COLO668 (cell line): ENCODE measurements at regions not wholly inside any gene's neighbourhood (a gene's known extent, or its start where the extent isn't known, plus 50 kb on each side); places are given as distances from the start of the nearest gene placed in this dataset.

ENCODE experiments used
- DNase-seq: peaks from one replicate; lab custom pipeline; 2025; ENCODE audit not compliant: unreplicated experiment; lab: John Stamatoyannopoulos, UW

DNA sequence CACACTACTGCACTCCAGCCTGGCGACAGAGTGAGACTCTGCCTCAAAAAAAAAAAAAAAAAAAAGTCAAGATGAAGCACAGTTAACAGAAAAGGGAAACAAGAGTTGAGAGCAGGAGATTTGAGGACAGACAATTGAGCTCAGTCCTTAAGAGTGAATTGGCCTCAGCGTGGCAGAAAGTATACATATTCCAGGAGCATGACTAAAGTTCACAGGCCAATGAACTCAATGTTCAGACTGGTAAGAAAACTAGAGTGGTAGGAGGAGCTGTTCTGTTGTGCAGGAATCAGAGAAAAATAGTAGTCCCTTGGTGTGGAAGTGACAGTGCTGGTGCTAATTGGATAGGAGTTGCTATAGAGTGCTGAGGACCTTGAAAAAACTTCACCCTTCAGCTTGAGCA is 60.0 kb downstream of the NRN1 start:
- no peak for DNase-seq

DNA sequence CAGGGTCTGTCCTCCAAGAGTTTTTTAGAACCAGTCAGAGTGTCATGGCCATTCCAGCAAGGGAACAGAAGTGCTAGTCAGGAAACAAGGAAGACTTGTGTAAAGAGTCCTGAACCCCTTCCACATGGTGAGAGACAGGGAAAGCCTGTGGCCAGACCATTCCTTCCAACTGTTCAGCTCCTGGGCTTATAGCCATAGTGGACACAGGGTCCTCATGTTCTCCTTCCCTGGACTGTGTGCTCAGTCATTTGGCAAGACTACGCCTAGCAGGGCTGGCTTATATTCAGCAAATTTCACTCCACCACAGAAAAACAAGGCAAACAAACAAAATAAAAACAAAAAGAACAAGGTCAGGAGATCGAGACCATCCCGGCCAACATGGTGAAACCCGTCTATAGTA is 60.5 kb downstream of the NRN1 start:
- no peak for DNase-seq

DNA sequence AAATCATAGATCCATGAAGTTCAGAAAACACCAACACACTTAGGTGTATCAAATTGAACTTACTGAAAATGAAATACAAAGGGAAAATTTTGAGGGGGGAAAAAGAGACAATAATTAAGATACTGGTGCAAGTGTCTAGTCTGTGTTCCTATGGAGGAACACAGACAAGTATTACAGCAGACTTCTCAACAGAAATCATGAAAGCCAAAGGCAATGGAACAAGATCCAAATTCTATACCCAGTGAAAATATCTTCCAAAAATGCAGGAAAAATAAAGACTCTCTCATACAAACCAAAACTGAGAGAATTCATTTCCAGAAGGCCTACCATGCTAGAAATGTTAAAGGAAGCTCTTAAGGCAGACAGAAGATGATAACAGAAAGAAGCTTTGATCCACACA is 63.1 kb downstream of the NRN1 start:
- DNase-seq = no peak

DNA sequence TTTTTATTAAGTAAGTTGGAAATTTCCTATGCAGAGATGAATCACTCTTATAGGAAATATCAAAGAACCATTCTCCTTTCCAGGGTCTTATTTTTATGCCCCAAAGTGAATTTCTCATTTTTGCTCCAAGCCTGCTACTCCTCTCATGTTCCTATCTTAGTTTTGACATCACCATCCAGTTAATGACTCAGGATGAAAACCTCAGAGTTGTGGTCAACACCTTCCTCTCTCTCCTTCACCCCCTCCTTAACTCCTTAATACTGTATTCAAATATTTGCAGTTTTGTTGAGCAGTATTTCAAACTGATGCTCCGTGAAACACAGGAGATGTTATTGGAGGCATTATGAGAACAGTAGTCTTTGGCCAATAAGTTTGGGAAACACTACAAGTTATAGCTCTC is 64.1 kb downstream of the NRN1 start:
- DNase-seq = no peak

DNA sequence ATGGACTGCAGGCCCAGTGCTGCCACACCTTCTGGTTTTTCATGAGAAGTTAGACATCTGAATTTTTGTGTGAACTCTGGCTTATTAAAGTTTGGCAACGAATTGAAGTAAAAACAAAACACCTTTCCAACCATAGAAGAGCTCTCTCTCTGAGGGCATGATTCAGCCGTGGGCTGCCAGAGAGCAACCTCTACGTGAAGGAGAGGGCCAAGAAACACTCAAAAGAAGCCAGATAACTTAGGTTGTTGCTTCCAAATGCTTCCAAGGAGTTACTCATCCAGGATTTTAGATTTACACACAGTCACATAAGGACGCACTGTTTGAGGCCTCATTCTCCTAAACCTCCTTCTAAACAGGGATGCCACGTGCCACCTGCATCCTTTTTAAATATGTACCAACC is 65.5 kb downstream of the NRN1 start:
- no peak for DNase-seq

DNA sequence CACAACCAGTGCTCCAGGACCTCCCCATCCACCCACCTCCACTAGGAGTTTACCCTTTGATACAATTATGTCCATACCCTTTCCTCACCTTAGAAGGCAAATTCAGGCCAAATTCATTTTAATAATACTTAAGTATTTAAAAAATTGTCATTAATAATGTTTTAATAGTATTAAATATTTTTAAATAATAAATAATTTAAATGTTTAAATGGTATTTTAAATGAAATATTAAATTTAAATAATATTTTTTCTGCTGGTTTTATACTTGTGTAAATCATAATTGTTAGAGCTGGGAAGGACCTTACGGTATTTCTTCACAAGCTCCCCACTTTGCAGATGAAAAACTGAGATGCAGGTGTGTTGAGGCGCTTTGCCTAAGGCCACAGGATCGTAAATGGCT is 67.8 kb downstream of the NRN1 start:
- DNase-seq = no peak

DNA sequence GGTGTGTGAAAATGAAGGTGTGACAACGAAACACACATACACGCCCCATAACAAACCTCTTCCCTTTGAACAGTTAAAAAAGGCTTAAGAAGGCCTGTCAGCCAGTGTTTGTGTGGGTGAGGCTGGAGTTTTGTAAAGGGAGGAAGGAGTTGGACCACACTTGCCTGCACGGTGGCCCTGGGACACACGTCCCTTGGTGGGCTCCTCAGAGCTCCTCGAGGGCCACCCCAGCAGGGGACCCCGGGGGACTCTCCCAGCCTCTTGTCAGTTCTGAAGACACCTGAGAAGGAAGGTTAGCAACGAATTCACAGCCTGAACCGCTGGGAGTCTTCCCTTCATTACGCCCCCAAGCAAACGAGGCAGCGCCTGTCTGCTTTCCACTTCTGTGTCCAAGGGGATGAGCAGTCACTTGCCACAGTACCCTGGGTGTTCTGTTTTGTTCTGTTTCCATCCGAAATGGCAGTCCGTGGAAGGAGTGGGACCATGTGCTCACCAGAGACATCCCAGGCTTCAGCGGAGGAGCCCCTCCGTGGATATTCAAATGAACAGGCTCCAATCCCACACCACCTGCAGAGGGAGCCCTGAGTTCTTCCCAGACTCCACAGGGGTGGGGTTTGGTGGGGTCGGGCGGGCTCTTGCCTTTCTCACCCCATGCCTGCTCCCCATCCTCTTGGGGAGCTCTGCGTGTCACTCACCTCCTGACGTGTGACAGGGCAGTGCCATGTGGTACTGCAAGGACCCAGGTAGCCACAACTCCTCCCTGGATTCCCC is 68.6 kb downstream of the NRN1 start:
- DNase-seq = no peak

DNA sequence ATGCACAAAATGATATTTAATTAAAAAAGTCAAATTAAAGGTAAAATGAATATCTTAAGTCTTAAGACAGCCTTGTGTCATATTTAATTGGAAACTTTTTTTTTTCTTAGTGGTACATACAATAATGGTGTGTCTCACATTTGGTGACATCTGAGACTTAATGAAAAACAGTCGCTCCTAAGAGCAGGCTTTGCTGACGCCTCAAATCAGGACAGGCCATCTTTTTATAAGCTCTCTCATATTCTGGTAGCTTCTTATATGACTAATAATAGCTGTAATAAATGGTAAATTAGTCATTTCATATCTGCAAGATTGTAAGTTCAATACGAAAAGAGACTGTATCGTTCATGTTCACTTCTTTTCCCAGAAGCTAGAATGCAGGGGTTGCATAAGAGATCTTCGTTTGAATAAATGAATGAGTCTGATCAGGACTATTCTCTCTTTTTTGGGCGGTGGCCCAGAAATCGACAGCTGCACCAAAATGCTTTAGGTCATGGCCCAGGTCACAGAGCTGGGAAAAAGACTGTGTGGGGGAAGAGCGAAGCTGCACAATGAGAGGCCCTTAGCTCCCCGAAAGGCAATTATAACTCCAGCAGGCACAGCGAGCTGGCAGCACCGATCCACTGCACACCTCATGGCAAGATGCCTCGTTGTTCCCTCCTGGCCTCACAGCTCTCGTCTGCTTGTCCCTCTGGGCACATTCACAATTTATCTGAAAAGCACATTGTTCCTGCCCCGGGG is 69.4 kb downstream of the NRN1 start:
- no peak for DNase-seq

DNA sequence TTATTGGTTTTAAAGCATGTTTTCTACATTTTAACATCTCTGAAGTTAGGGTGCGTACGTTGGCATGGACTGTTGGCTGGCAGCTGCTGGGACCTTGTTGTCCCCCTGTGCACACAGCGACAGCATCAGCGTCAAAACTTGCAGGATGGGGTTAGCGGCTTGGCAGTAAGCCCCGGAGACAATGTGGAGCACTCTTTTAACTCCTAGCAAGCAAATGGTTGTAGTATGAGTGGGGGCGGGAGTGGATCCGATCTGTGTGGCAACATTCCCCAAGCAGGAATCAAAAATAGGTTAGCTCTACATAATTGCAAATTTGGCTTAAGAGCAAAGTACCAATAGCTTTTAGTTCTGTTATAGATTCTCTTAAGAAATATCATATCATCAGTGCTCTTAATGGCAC is 70.1 kb downstream of the NRN1 start:
- DNase-seq = no peak

DNA sequence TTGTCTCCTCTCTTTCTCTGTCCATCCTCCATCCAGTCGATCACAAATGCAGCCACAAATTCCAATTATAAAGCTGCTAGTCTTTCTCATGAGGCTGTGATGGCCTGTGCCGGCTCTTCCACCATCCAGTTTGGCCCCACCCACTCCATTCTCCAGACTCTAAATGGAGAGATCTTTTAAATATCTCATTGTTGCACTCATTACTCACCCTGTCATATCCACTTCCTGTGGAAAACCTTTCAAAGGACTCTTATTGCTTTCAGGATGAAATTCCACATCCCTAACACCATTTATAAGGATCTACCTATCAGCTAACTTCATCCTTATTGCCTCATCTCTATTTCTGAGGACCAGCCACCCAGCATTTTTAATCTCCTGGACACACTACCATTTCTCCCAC is 70.6 kb downstream of the NRN1 start:
- no peak for DNase-seq

DNA sequence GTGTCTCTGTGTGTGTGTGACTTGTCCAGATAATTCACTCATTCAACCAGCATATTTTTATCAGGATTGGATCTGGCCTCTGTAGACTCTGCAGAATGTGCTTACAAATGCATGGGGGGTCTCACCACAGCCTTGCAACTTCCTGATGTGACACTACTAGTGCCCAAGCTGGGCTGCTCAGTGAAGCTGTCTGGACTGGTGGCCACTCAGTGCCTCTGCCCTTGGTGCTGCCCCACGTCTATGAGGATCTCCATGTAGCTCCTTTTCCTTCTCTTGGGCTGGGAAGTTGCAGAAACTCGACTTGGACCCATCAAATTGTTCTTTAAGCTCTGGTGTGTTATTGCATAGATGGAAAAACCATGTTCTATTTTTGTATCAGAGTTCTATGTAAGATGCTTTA is 75.8 kb downstream of the NRN1 start:
- no peak for DNase-seq

DNA sequence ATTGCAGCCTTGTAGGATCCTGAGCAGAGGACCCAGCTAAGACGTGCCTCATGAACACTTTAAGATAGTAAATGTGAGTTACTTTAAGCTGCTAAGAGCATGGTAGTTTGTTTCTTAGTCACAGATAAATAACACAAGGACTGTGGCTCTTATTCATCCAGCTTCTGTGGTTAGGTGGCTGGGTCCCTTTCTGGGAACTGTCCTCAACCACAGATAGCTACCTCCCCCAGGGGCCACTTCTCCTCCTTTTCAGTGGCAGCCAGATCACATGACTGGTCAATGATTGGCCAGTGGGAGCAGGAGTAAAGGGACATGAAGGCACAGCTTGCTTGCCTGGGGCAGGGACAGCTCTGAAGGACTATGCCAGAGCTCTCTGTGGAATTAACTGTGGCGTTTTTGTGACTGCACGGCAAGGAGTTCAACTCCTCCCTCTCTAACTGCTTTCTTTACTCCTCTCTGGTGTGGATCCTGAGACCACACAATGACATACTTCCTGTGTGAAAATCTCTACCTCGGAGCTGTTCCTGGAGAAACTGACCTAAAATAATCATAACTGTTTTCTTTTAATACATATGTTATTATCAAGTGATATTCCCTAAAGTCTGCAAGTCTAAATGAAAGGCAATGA is 76.5 kb downstream of the NRN1 start:
- no peak for DNase-seq

DNA sequence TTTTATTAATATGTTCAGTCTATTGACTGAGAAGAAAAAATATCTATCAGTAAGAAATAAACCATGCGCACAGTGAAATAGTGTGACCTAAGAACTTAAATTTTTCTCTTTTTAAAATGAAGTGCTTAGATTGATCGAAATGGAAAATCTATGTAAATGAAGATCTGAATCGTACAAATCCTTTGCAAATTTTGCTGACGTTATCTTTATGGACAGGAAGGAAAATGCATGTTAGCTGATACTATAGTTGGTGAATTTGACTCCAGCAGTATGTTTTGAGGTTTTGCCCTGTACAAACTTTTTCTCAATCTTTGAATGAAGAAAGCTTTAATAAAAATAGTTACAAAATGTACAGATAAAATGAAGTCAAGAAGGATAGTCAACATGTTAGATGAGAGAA is 82.9 kb downstream of the NRN1 start:
- no peak for DNase-seq

DNA sequence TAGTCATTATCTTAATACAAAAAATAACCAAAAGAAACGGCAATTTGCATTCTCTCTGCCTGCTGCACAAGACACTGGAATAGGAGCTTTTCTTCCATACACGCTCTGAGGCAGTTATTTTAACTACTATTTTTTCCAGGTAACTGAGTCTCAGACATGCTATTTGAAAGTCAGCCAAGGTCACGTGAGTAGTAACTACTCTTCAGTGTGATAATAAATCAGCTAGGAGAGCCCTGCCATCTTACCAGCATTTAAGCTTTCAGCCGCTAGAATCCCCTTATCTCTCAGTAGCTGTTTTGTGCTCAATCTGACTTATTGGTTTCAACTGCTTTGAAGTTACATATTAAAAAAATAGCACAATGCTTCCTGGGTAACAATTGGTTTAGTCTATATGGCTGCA is 84.5 kb downstream of the NRN1 start:
- DNase-seq = no peak

DNA sequence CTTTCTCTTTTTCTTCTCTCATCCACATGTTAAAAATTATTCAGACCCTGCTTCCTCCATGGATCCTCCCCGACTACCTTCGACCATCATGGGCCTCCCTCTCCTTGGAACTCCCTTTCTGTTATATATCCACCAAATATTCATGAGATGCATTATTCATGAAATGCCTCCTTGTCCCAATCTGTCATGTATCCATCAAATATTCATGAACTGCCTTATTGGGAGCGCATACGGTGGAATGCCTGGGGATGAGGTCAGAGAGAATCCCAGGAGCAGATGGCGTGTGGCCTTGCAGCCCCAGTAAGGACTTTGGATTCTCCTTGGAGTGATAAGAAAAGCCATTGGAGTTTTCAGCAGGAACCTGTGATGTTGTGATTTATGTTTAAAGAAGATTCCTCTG is 97.0 kb downstream of the NRN1 start:
- no peak for DNase-seq

DNA sequence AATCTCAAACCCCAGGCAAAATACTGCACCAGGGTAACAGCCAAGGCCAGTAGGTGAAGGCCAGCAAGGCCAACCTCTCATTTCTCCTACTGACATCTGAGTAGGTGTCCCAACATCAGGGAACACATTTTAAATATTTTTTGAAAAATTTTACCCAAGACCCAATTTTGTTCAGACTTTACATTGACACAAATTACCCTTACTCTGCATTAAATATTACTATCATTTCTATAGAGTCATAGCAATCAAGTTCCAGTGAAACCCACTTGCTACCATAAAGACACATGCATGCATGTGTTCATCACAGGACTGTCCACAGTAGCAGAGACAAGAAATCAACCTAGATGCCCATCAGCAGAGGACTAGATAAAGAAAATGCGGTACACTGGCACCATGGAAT is 99.9 kb downstream of the NRN1 start:
- DNase-seq = no peak

DNA sequence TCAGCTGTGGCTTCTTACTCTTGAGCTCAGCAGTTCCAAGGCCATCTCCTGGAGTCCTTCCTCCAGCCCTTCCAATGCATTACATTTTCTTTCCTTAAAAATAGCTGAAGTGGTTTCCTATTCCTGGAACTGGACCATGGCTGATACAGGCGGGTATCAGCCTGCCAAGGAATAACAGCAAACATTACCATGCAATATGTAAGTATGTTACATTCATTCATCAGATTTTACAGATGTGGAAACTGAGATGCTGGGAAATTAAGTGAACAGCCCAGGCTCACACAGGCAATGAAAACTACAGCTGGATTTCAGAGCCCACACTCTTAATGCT is 100.4 kb downstream of the NRN1 start:
- DNase-seq = no peak

DNA sequence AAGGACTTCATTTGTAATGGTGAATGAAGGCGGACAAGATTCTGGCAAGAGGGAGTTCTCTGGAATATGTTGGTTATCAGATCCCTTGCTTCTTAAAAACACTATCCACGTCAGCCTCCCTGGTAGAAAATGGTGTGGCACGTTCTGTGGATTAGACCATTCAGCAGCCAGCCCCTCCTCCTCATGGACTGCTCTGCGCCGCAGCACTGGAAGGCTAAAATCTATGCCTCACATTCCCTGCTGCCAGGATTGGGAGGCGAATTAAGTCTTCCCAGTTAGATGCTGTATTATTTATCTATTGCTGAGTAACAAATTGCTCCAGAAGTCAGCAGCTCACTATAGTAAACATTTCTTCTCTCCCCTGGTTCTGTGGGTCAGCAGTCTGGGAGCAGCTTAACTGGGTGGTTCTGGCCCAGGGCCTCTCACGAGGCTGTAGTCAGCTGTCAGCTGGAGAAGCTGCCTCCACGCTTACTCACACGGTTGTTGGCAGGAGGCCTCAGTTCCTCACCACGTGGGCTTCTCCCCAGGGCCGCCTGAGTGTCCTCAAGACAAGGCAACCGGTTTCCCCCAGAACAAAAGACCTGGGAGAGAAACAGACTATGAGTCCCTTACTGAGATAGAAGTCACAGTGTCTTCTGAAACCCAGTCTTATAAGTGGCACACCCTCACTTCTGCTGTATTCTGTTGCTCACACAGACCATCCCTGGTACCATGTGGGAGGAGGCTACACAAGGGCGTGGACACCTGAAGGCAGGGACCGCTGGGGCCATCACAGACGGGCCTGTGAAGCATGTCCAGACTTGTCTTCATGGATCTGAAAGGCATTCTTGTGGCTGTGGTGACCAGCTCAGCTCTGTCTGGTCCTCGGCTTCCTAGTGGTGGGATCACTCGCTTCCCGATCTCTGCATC is 101.0 kb downstream of the NRN1 start:
- DNase-seq = no peak

DNA sequence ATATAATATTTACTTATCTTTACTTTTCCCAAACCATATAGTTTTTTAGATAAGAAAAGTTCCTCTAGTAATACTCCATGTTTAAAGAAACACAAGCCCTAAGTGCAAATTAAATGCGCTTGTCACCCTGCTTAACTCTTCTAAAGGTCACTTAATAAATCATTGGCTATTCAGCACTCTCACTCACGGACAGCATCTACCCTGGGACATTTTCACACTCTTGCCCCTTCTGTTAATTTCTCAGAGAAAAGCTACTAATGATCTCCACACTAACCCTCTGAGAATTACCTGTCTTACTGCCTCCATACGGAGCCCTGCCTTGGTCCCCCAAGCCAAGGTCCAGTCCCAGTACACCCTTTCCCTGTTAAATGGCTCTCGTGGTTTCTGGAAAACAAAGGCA is 102.2 kb downstream of the NRN1 start:
- no peak for DNase-seq

DNA sequence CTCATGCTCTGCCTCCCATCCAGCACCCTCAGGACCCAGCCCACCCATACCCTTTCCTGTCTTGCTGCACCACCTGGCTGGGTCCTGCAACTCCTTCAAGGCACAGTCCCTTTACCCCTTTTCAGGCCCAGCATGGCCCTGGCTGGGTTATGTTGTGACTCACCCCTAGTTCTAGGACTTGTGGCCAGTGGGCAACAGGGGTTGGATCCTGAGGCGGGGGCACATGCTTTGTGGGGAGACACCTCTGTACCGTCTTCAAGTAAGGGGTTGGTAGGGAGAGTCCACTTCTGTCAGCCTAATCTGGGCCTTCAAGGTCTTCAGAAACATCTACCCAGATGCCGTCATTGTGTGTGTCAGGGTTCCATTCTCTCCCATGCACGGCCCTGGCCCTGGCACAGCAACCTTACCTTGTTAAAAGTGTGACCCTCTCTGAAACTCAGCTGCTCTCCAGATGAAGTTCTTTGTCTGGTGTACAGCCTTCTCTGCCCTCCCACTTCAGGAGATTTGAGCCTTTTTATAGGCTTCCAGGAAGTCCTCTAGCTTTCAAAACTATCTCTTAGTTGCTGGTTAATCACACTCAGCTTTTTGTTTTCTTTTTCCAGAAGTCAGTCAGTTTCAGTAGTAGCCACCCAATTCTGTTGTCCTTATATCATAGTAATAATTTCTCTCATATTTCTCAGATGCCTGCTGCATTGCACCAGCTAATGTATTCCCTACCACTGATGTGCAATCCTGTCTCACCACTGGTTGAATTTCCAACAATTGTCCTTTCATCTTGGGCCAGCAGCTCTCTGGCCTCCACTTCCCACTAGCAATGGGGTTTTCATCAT is 107.3 kb downstream of the NRN1 start:
- no peak for DNase-seq

DNA sequence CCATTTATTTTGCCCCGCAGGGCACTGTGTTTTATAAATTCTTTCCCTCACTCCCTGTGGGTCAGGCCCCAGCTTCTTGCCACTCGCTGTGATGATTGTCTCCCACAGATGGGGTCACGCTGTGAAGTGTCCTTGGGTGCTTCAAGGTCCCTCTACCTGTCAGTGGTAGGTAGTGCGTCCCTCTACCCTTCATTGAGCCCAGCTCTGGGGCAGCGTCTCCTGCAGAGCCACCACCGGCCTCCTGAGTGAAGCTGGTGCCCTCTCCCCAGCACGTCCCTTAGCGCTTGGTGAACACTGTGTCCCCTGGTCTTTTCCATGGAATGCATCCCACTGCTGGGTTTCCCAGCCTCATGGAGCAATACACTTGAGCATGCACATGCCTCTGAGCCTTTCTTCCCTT is 108.2 kb downstream of the NRN1 start:
- no peak for DNase-seq
